Endothelial cell of umbilical vein (primary cell): ENCODE measurements at regions not wholly inside any gene's neighbourhood (a gene's known extent, or its start where the extent isn't known, plus 50 kb on each side); places are given as distances from the start of the nearest gene placed in this dataset.

ENCODE experiments used
- BruUV-seq: library from RNA; stranded (reverse); fragments of 400-500 nt; replicated peaks from 2 replicates; lab custom pipeline; 2021; lab: Mats Ljungman, UMichigan
- CTCF ChIA-PET: fragments of 300-600, 350-600 bp; sonication (Branson Sonifier 250); formaldehyde crosslinking; loops from one replicate; lab custom pipeline; 2021; ENCODE audit warnings: antibody characterized with exemption, inconsistent platforms; lab: Charles Lee
- POLR2A ChIA-PET: fragments of 300-600, 350-600 bp; sonication (Branson Sonifier 250); formaldehyde crosslinking; loops from one replicate; lab custom pipeline; 2021; ENCODE audit warnings: antibody characterized with exemption, inconsistent platforms; lab: Charles Lee
- DNase-seq: peaks from one replicate; pipeline ENCODE4 v3.0.0-alpha.2; 2011; ENCODE audit warnings: low read depth, low spot score
- FAIRE-seq: peaks from 2 replicates; lab custom pipeline; 2011; peaks lifted over from hg19 to GRCh38; lab: Jason Lieb, UNC
- H2AFZ ChIP-seq: 2 replicates; pipeline ENCODE4 v1.6.0; 2012; ENCODE audit warnings: low read depth, low read length, control low read depth, inconsistent platforms
- H3K27ac ChIP-seq: 2 replicates; pipeline ENCODE4 v1.5.1; 2011; ENCODE audit warnings: low read depth, mild to moderate bottlenecking, control low read depth, low read length, moderate library complexity; ENCODE audit not compliant: insufficient read depth
- H3K27me3 ChIP-seq, 2 experiments: 2 replicates each; pipeline versions ENCODE4 v1.6.0 to v1.6.1; 2011; ENCODE audit warnings: low read length in 2 of 2, mixed read lengths in 1 of 2; ENCODE audit not compliant: control insufficient read depth in 2 of 2, insufficient read depth in 2 of 2
- H3K36me3 ChIP-seq, 2 experiments: 2 replicates in 1 of 2; 3 replicates in 1 of 2; pipeline ENCODE4 v1.5.1; 2011; ENCODE audit warnings: low read length in 2 of 2, mild to moderate bottlenecking in 1 of 2, moderate library complexity in 1 of 2; ENCODE audit not compliant: control insufficient read depth in 2 of 2, insufficient read depth in 2 of 2; ENCODE audit errors: extremely low read depth in 1 of 2
- H3K4me1 ChIP-seq: 3 replicates; pipeline ENCODE4 v1.5.1; 2011; ENCODE audit warnings: mild to moderate bottlenecking, low read length; ENCODE audit not compliant: control insufficient read depth, insufficient read depth; ENCODE audit errors: extremely low read depth
- H3K4me2 ChIP-seq: 2 replicates; pipeline ENCODE4 v1.6.1; 2011; ENCODE audit warnings: low read length, control low read depth, mixed read lengths; ENCODE audit not compliant: insufficient read depth
- H3K4me3 ChIP-seq, 3 experiments: fragments of 200-600 bp in 1 of 3; sonication (generic), shearing (Covaris generic) in 1 of 3; replicated peaks in 1 of 3; 2 replicates each; pipeline ENCODE4 v1.5.1; 2011 to 2016; ENCODE audit warnings: control low read depth in 3 of 3, low read length in 3 of 3, mild to moderate bottlenecking in 2 of 3, inconsistent platforms in 1 of 3, low read depth in 1 of 3, moderate library complexity in 1 of 3; ENCODE audit not compliant: insufficient read depth in 1 of 3
- H3K79me2 ChIP-seq: 2 replicates; pipeline ENCODE4 v1.6.0; 2012; ENCODE audit warnings: low read length, inconsistent platforms; ENCODE audit not compliant: control insufficient read depth, insufficient read depth
- H3K9ac ChIP-seq: replicated peaks from 2 replicates; pipeline ENCODE3; 2011; ENCODE audit warnings: low read length, control low read depth; ENCODE audit not compliant: insufficient read depth; ENCODE audit errors: extremely low read depth
- H3K9me1 ChIP-seq: replicated peaks from 3 replicates; pipeline ENCODE4 v1.6.0; 2011; ENCODE audit warnings: mild to moderate bottlenecking, low read length; ENCODE audit not compliant: control insufficient read depth, insufficient read depth; ENCODE audit errors: extremely low read depth
- H3K9me3 ChIP-seq: replicated peaks from 2 replicates; pipeline ENCODE4 v1.5.1; 2012; ENCODE audit warnings: low read length, inconsistent platforms; ENCODE audit not compliant: control insufficient read depth, insufficient read depth
- H4K20me1 ChIP-seq: replicated peaks from 2 replicates; pipeline ENCODE3; 2011; ENCODE audit warnings: mild to moderate bottlenecking, low read length; ENCODE audit not compliant: control insufficient read depth, insufficient read depth; ENCODE audit errors: extremely low read depth
- CTCF ChIP-seq, 2 donors: IDR thresholded peaks; 1 replicate in 1 of 2; 2 replicates in 1 of 2; pipeline ENCODE4 v1.5.1; 2011; ENCODE audit warnings: low read length in 2 of 2, mild to moderate bottlenecking in 2 of 2, moderate library complexity in 2 of 2, control low read depth in 1 of 2, inconsistent platforms in 1 of 2, low read depth in 1 of 2; ENCODE audit not compliant: insufficient read depth in 1 of 2; ENCODE audit errors: extremely low read depth in 1 of 2
- EZH2 ChIP-seq: IDR thresholded peaks from 2 replicates; pipeline ENCODE4 v1.6.1; 2012; ENCODE audit warnings: borderline replicate concordance, low read depth, mild to moderate bottlenecking, moderate library complexity, low read length, inconsistent platforms; ENCODE audit not compliant: severe bottlenecking
- FOS ChIP-seq: IDR thresholded peaks from 2 replicates; pipeline ENCODE4 v1.6.1; 2011; ENCODE audit warnings: mild to moderate bottlenecking, low read length, moderate library complexity, borderline replicate concordance; ENCODE audit not compliant: insufficient read depth
- GATA2 ChIP-seq: IDR thresholded peaks from 2 replicates; pipeline ENCODE4 v1.7.0; 2011; ENCODE audit warnings: low read depth, mild to moderate bottlenecking, moderate library complexity, mixed read lengths, low read length; ENCODE audit not compliant: insufficient read length, insufficient read depth
- JUN ChIP-seq: IDR thresholded peaks from 2 replicates; pipeline ENCODE4 v1.6.1; 2011; ENCODE audit warnings: borderline replicate concordance, low read depth; ENCODE audit not compliant: insufficient read length, insufficient read depth
- MAX ChIP-seq: IDR thresholded peaks from 2 replicates; pipeline ENCODE4 v1.6.1; 2011; ENCODE audit not compliant: insufficient read depth, insufficient read length
- MYC ChIP-seq: IDR thresholded peaks from one replicate; pipeline ENCODE4 v1.6.1; 2011; ENCODE audit warnings: mild to moderate bottlenecking, low read depth, low read length
- POLR2A ChIP-seq: IDR thresholded peaks from 2 replicates; pipeline ENCODE4 v1.6.1; 2012; ENCODE audit warnings: low read depth, mild to moderate bottlenecking, control low read depth, low read length
- POLR2AphosphoS5 ChIP-seq: IDR thresholded peaks from 2 replicates; pipeline ENCODE4 v1.6.1; 2012; ENCODE audit warnings: low read depth, mild to moderate bottlenecking, control low read depth, low read length, moderate library complexity; ENCODE audit not compliant: insufficient read depth
- dilution Hi-C: fragments of 300-500 bp; cut with MboI; formaldehyde crosslinking; loops from one replicate; pipeline ENCODE4 v1.15.0; 2019; ENCODE audit warnings: low sequenced_read_pairs; ENCODE audit not compliant: extremely low pct_ligation_motif_present
- intact Hi-C: fragments of 100-400 bp; cut with micrococcal nuclease; formaldehyde crosslinking; loops from one replicate; pipeline ENCODE4 v1.10.0; 2022

GRCh38 chr5:68966596-68966995 is 127.2 kb upstream of the SLC30A5 start:
- no peaks in the 10 kb centered on the region for H3K79me2 ChIP-seq
- intact Hi-C loops, result no loop called here
- no peaks in the 10 kb centered on the region for H3K9me3 ChIP-seq
- H4K20me1 ChIP-seq, result no peaks in the 10 kb centered on the region
- no TSS peak for BruUV-seq
- H3K4me2 ChIP-seq, result no peak overlapping the region
- CTCF ChIA-PET, result no interaction called here
- FAIRE-seq (no peak), DNase-seq (no peak)
- TF ChIP-seq FOS (no peak), EZH2 (no peak), GATA2 (no peak), MYC (no peak), POLR2AphosphoS5 (no peak), CTCF (IDR thresholded peaks at IDR 0.05; ENCODE audit: extremely low read depth in 1 of 2, insufficient read depth in 1 of 2, low read depth in 1 of 2, low read length in 2 of 2) (no peak), JUN (no peak), MAX (no peak), POLR2A (no peak)
- H3K9ac ChIP-seq, result no peak overlapping the region
- no peak overlapping the region for H3K4me3 ChIP-seq
- POLR2A ChIA-PET, result no interaction called here
- no peaks in the 10 kb centered on the region for H3K4me1 ChIP-seq
- dilution Hi-C loops, result no loop called here
- H3K9me1 ChIP-seq, result no peaks in the 10 kb centered on the region
- H2AFZ ChIP-seq, result no peak overlapping the region
- H3K27ac ChIP-seq, result no peak overlapping the region
- no peaks in the 10 kb centered on the region for H3K36me3 ChIP-seq
- H3K27me3 ChIP-seq, result peaks cover 3 to 6% of the 10 kb centered on the region in 2 experiments
